ENCODE measurements at regions not wholly inside any gene's neighbourhood (a gene's known extent, or its start where the extent isn't known, plus 50 kb on each side); places are given as distances from the start of the nearest gene placed in this dataset.

- Histone ChIP-seq H3K9me3 (no peaks in the 10 kb centered on the region), H3K36me3 (no peaks in the 10 kb centered on the region), H3K4me1 (peaks cover 8 to 12% of the 10 kb centered on the region in 2 donors), H3K4me3 (no peak overlapping the region), H3K27ac (no peak overlapping the region), H3K27me3 (no peaks in the 10 kb centered on the region)
- ATAC-seq (no peak), DNase-seq (no peak)
- intact Hi-C loops (cut with DNase I; ENCODE audit: low total_unique reads): no loop called here
- in situ Hi-C loops (cut with MboI; ENCODE audit: low sequenced_read_pairs in 4 of 4): no loop called here
- TF ChIP-seq POLR2A (IDR thresholded peaks at IDR 0.05): no peak
- no peak for TF ChIP-seq CTCF (IDR thresholded peaks at IDR 0.05 in 4 of 5, conservative IDR thresholded peaks at IDR 0.05 in 1 of 5)
Measured at GRCh38 chr5:106860398-106861044, 810.2 kb downstream of the EFNA5 start.

GRCh38 chr5:106858616-106859015 lies 812.1 kb downstream of the EFNA5 start:
- no peak for DNase-seq
- H3K36me3 ChIP-seq: no peaks in the 10 kb centered on the region
- H3K4me1 ChIP-seq: peaks cover 8 to 12% of the 10 kb centered on the region in 2 donors
- TF ChIP-seq POLR2A (IDR thresholded peaks at IDR 0.05) (no peak), CTCF (IDR thresholded peaks at IDR 0.05 in 4 of 5, conservative IDR thresholded peaks at IDR 0.05 in 1 of 5) (no peak)
- no peaks in the 10 kb centered on the region for H3K27me3 ChIP-seq
- no peak for ATAC-seq
- no peaks in the 10 kb centered on the region for H3K9me3 ChIP-seq
- H3K4me3 ChIP-seq: no peak overlapping the region
- in situ Hi-C loops (cut with MboI; ENCODE audit: low sequenced_read_pairs in 4 of 4): no loop called here
- no peak overlapping the region for H3K27ac ChIP-seq
- intact Hi-C loops (cut with DNase I; ENCODE audit: low total_unique reads): no loop called here

- H3K36me3 ChIP-seq: no peaks in the 10 kb centered on the region
- H3K4me1 ChIP-seq: no peaks in the 10 kb centered on the region
- H3K27me3 ChIP-seq: no peaks in the 10 kb centered on the region
- no peaks in the 10 kb centered on the region for H3K9me3 ChIP-seq
- no peak overlapping the region for H3K27ac ChIP-seq
- ATAC-seq: no peak
- in situ Hi-C loops (cut with MboI; ENCODE audit: low sequenced_read_pairs in 4 of 4) (no loop called here), intact Hi-C loops (cut with DNase I; ENCODE audit: low total_unique reads) (no loop called here)
- TF ChIP-seq POLR2A (IDR thresholded peaks at IDR 0.05) (no peak), CTCF (IDR thresholded peaks at IDR 0.05 in 4 of 5, conservative IDR thresholded peaks at IDR 0.05 in 1 of 5) (no peak)
- DNase-seq: no peak
- H3K4me3 ChIP-seq: no peak overlapping the region
Measured at GRCh38 chr5:106854922-106855321, 815.8 kb downstream of the EFNA5 start.

DNA sequence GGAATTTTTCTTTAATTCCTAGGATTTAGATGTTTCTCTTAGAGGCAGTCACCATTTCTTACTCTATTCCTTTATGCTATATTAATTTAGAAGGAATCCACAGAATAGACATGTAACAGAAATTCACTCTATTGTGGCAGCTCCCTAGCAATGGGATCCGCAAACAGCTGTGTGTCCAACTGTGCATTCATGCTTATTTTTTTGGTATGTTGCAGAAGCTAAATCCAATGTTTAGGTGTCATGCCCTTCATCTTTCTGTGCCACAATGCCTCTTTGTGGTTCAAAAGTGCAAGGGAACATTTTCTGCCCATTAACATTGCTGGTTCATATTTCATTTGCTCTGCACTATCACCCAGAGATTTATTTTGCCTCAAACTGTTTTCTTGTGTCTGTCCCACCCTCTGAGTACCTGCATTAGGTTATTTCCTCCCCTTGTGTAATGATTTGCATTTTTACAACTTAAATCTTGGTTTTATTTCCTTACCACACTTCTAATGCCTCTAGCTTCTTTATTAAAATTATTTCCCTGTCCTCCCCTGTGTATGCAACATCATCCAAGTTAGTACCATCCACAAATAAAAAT lies 816.5 kb downstream of the EFNA5 start:
- ATAC-seq (no peak), DNase-seq (no peak)
- Histone ChIP-seq H3K4me3 (no peak overlapping the region), H3K27me3 (no peaks in the 10 kb centered on the region), H3K4me1 (no peaks in the 10 kb centered on the region), H3K9me3 (no peaks in the 10 kb centered on the region), H3K36me3 (no peaks in the 10 kb centered on the region), H3K27ac (no peak overlapping the region)
- TF ChIP-seq CTCF (IDR thresholded peaks at IDR 0.05 in 4 of 5, conservative IDR thresholded peaks at IDR 0.05 in 1 of 5) (no peak), POLR2A (IDR thresholded peaks at IDR 0.05) (no peak)
- in situ Hi-C loops (cut with MboI; ENCODE audit: low sequenced_read_pairs in 4 of 4): no loop called here
- intact Hi-C loops (cut with DNase I; ENCODE audit: low total_unique reads): no loop called here

DNA sequence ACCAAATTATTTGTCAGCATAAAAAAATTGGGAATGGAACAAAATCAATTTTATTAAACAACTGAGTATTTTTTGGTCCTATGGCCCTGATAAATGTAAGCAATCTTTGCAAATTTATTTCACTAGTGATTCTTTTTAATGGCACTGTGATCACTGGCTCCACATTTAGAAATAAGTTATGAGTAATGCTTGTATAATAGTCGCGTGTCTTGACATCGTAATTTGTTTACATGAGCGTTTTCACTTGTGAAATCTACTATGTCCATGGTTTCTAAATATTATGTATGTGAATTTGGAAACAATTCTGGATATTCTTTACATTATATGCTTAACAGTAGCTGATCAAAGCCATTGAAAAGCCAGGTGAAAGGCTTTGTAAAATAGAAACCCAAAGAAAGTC lies 817.5 kb downstream of the EFNA5 start:
- Histone ChIP-seq H3K4me1 (no peaks in the 10 kb centered on the region), H3K27me3 (no peaks in the 10 kb centered on the region), H3K9me3 (no peaks in the 10 kb centered on the region), H3K36me3 (no peaks in the 10 kb centered on the region), H3K27ac (no peak overlapping the region), H3K4me3 (no peak overlapping the region)
- TF ChIP-seq POLR2A (IDR thresholded peaks at IDR 0.05) (no peak), CTCF (IDR thresholded peaks at IDR 0.05 in 4 of 5, conservative IDR thresholded peaks at IDR 0.05 in 1 of 5) (no peak)
- in situ Hi-C loops (cut with MboI; ENCODE audit: low sequenced_read_pairs in 4 of 4): no loop called here
- DNase-seq (no peak), ATAC-seq (no peak)
- intact Hi-C loops (cut with DNase I; ENCODE audit: low total_unique reads): no loop called here
